DMS114 treated with DMSO at 0.1 percent for 48 hours (cell line): ENCODE measurements at regions not wholly inside any gene's neighbourhood (a gene's known extent, or its start where the extent isn't known, plus 50 kb on each side); places are given as distances from the start of the nearest gene placed in this dataset.

Source experiments
- DNase-seq: peaks from one replicate; lab custom pipeline; 2025; ENCODE audit not compliant: unreplicated experiment; lab: John Stamatoyannopoulos, UW

DNA sequence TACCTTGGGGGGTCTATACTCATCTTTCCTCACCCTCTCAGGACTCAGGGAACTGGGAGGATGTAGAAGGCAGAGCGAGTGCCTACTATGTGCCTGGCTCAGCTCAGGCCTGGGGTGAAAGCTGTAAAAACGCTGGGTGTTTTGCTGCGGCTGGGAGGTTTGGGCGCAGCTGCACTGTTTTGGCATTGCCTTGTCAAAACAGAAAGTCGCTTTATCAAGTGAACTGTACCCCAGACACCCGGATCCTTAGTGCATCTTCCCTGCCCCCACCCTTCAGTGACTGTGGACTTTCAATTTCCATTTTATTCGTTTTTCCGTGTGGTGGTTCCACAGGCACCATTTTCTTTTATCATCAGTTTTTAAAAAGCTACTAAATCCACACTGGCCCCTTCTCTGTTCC, 86.7 kb upstream of the ZNF716 start:
- no peak for DNase-seq

DNA sequence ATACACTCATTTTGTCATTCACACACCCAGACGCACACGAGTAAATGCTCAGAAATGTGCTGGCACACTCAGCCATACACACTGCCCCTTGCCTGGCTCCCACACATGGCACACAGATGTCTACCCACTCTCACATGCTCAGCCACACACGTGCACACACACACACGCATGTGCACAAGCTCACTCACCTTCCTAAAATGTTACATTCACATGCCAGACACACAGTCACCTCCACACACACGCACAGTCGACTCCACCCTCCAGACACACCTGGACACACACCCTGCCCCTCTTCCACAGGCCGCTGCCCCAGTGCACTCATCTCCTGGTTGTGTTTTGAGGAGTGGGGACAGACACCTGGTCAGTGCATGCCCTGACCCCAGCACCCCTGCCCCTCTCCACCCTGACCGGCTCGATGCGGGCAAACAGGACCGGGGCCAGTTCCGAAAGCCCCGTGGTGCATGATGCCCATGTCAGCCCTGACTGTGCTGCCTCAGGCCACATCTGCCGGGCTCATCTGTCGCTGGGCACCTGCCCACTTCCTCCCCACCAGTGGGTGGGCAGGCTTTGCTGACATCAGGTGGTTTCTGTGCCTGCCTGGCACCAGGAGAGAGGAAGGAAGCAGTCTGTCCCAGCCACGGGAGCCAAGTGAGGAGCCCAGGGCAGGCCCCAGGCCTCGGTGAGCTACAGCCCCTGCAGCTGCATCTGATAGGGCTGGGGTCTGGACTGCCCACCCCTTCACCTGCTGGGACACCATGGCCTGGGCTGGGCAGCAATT, 84.9 kb upstream of the ZNF716 start:
- DNase-seq = no peak

DNA sequence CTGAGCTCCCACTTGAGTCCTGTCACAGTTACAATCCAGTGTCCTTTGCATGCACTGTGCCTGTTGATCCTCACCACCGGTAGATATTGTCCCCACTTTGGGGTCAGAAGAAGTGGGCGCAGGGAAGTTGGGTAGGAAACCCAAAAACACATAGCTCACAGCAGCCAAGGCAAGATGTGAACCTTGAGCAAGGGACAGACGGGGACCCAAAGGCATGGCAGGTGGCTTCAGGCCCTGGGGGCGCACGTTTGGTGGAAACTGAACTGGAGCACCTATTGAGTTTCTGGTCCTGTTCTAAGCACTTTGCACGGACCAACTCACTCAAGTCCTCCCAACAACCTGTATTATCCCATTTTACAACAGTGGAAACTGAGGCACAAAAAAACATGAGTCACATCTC, 82.8 kb upstream of the ZNF716 start:
- no peak for DNase-seq

DNA sequence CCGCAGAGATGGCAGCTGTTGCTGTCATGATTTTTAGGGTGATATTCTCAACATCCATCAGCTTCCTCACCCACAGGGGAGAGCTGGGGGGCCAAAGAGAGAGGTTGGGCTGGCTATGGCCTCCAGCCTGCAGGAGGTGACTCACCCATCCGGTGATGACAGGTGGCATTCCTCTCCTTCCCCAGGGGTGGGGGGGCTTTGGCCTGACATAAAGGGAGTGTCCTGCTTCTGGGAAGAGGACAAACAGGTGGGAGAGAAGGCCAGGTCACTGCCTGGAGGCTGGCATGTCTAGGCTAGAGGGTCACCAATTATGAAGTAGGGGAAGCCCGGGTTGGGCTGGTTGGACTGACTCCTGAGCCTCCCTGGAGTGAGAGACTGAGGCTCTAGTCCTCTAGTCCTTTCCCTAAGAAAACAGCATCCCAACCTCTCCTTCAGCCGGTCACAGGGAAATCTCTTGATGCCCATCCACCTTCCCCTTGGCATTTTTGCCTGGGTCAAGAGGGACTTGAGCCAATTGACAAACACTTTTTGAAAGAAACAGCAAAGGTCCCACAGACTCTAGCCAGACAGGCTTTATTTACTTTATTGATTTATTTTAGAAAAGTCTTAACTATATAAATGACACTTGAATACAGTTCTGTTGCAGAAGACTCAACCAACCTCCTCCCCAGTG, 79.8 kb upstream of the ZNF716 start:
- DNase-seq = no peak

- DNase-seq = no peak
Measured at GRCh38 chr7:57370739-57371098, 79.3 kb upstream of the ZNF716 start.

DNA sequence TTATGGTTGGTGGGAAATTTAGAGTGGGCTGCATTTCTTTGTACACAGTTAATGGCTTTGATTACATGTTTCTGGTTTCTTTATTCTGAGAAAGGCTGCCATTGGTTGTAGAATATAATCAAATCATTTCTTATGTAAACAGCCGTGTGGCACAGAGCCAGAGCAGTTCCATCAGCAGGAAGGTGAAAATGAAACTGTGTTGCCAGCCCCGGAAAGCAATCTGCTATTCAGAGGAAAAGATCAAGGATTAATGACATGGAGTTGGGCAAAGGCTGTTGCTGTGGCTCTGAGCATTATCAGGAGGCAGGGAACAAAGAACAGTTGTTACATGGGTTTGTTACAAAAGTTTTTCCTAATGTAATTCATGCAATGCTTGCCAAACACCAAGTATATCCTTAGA, 74.2 kb upstream of the ZNF716 start:
- no peak for DNase-seq

GRCh38 chr7:57381581-57381980, 68.4 kb upstream of the ZNF716 start:
- DNase-seq = no peak

- no peak for DNase-seq
Measured at GRCh38 chr7:57384380-57384779, 65.6 kb upstream of the ZNF716 start.

- no peak for DNase-seq
Measured at GRCh38 chr7:57385668-57386067, 64.3 kb upstream of the ZNF716 start.

- DNase-seq = no peak
Measured at GRCh38 chr7:57388761-57389160, 61.2 kb upstream of the ZNF716 start.

DNA sequence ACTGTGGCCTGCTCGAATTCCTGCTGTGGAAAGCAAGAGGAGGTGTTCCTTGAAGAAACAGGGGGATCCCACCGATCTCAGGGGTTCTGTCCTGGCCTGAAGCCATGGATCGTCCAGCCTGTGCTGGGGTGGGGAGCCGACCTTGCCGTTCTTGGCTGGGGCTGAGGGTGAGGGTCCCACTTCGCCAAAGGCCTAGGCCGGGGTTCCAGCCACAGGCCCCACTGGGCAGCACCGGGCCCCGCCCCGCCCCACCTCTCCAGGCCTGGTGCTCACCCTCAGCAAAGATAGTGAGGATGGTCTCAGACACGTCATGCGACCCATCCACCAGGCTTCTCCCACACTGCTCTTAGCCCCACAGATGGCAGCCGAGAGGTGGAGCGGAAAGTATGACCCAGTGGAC, 51.4 kb upstream of the ZNF716 start:
- DNase-seq = no peak

- no peak for DNase-seq
Measured at GRCh38 chr7:57399251-57399940, 50.6 kb upstream of the ZNF716 start.

- DNase-seq = no peak
Measured at GRCh38 chr7:57399972-57400371, 50.0 kb upstream of the ZNF716 start.
